GM23338 (cell line): ENCODE measurements at regions not wholly inside any gene's neighbourhood (a gene's known extent, or its start where the extent isn't known, plus 50 kb on each side); places are given as distances from the start of the nearest gene placed in this dataset.
"Not testable (repeated sequence)": the region's sequence is repeated elsewhere in the genome, so short reads cannot be mapped to it uniquely, and the experiment has no call there.

Experiments used
- EZH2 ChIP-seq: fragments of 200-600 bp; sonication (generic); IDR thresholded peaks from one replicate; pipeline ENCODE4 v1.8.0; 2017; ENCODE audit warnings: antibody characterized with exemption, mild to moderate bottlenecking, low read depth; ENCODE audit not compliant: unreplicated experiment
- JUNB ChIP-seq: IDR thresholded peaks from one replicate; pipeline ENCODE4 v1.6.1; 2016; ENCODE audit warnings: antibody characterized with exemption; ENCODE audit not compliant: unreplicated experiment
- POLR2AphosphoS5 ChIP-seq: IDR thresholded peaks from 2 replicates; pipeline ENCODE4 v1.6.1; 2016; ENCODE audit warnings: antibody characterized with exemption, low read depth
- TF ChIP-seq, protein P1 (sequence below): IDR thresholded peaks from one replicate; pipeline ENCODE4 v1.6.1; 2018; ENCODE audit warnings: antibody characterized with exemption; ENCODE audit not compliant: unreplicated experiment
- TF ChIP-seq, protein P2 (sequence below), 2 experiments: fragments of 200-600 bp in 1 of 2; sonication (generic) in 1 of 2; conservative IDR thresholded peaks; 2 replicates each; pipeline versions ENCODE4 v1.5.1 to v1.6.1; 2016 to 2017; ENCODE audit warnings: antibody characterized with exemption in 2 of 2, low read depth in 2 of 2, mild to moderate bottlenecking in 2 of 2, moderate library complexity in 1 of 2
- TF ChIP-seq, protein P3 (sequence below): IDR thresholded peaks from 2 replicates; pipeline ENCODE4 v1.6.1; 2016; ENCODE audit warnings: antibody characterized with exemption

DNA sequence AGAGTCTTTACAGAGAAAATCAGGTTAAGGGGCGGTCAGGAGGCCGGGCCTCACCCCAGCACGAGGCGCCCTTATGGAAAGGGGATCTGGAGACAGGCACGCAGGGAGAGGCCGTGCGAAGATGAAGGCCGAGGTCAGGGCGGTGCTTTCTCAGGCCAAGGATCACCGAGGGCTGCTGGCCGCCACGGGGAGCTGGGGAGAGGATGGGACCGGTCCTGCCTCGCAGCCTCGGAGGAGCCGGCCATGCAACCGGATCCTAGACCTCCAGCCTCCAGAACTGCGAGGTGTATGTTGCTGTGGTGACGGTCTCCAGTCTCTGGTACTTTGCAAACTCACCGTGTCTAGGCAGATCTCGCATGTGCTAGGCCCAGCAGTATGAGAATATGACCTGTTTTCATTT is 138.2 kb upstream of the NKX1-1 start:
- TF ChIP-seq, protein P1, sequence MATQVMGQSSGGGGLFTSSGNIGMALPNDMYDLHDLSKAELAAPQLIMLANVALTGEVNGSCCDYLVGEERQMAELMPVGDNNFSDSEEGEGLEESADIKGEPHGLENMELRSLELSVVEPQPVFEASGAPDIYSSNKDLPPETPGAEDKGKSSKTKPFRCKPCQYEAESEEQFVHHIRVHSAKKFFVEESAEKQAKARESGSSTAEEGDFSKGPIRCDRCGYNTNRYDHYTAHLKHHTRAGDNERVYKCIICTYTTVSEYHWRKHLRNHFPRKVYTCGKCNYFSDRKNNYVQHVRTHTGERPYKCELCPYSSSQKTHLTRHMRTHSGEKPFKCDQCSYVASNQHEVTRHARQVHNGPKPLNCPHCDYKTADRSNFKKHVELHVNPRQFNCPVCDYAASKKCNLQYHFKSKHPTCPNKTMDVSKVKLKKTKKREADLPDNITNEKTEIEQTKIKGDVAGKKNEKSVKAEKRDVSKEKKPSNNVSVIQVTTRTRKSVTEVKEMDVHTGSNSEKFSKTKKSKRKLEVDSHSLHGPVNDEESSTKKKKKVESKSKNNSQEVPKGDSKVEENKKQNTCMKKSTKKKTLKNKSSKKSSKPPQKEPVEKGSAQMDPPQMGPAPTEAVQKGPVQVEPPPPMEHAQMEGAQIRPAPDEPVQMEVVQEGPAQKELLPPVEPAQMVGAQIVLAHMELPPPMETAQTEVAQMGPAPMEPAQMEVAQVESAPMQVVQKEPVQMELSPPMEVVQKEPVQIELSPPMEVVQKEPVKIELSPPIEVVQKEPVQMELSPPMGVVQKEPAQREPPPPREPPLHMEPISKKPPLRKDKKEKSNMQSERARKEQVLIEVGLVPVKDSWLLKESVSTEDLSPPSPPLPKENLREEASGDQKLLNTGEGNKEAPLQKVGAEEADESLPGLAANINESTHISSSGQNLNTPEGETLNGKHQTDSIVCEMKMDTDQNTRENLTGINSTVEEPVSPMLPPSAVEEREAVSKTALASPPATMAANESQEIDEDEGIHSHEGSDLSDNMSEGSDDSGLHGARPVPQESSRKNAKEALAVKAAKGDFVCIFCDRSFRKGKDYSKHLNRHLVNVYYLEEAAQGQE, result not testable (repeated sequence)
- not testable (repeated sequence) for TF ChIP-seq POLR2AphosphoS5, EZH2, JUNB
- TF ChIP-seq, protein P2, sequence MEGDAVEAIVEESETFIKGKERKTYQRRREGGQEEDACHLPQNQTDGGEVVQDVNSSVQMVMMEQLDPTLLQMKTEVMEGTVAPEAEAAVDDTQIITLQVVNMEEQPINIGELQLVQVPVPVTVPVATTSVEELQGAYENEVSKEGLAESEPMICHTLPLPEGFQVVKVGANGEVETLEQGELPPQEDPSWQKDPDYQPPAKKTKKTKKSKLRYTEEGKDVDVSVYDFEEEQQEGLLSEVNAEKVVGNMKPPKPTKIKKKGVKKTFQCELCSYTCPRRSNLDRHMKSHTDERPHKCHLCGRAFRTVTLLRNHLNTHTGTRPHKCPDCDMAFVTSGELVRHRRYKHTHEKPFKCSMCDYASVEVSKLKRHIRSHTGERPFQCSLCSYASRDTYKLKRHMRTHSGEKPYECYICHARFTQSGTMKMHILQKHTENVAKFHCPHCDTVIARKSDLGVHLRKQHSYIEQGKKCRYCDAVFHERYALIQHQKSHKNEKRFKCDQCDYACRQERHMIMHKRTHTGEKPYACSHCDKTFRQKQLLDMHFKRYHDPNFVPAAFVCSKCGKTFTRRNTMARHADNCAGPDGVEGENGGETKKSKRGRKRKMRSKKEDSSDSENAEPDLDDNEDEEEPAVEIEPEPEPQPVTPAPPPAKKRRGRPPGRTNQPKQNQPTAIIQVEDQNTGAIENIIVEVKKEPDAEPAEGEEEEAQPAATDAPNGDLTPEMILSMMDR (conservative IDR thresholded peaks at IDR 0.05; ENCODE audit: low read depth in 2 of 2), result not testable (repeated sequence)
- TF ChIP-seq, protein P3, sequence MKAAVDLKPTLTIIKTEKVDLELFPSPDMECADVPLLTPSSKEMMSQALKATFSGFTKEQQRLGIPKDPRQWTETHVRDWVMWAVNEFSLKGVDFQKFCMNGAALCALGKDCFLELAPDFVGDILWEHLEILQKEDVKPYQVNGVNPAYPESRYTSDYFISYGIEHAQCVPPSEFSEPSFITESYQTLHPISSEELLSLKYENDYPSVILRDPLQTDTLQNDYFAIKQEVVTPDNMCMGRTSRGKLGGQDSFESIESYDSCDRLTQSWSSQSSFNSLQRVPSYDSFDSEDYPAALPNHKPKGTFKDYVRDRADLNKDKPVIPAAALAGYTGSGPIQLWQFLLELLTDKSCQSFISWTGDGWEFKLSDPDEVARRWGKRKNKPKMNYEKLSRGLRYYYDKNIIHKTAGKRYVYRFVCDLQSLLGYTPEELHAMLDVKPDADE, result not testable (repeated sequence)
